SK-N-SH (cell line): ENCODE measurements at regions not wholly inside any gene's neighbourhood (a gene's known extent, or its start where the extent isn't known, plus 50 kb on each side); places are given as distances from the start of the nearest gene placed in this dataset.

Source experiments
- CTCF ChIA-PET: fragments of 300-600, 350-600 bp; formaldehyde crosslinking; extraction: SDS; loops from one replicate; lab custom pipeline; 2021; lab: Yijun Ruan, JAX
- POLR2A ChIA-PET: fragments of 350-600 bp; sonication (Branson Sonifier 250); formaldehyde crosslinking; extraction: SDS; loops from one replicate; lab custom pipeline; 2020; ENCODE audit warnings: antibody characterized with exemption, inconsistent platforms; lab: Yijun Ruan, JAX
- DNase-seq: peaks from one replicate; pipeline ENCODE4 v3.0.0; 2012
- H2AFZ ChIP-seq: fragments of 200-600 bp; sonication (generic); 2 replicates; pipeline ENCODE4 v1.8.1; 2016; ENCODE audit warnings: antibody characterized with exemption, mild to moderate bottlenecking, low read depth
- H3F3A ChIP-seq: fragments of 200-600 bp; sonication (generic); replicated peaks from 2 replicates; pipeline ENCODE3; 2016; ENCODE audit warnings: antibody characterized with exemption, mild to moderate bottlenecking; ENCODE audit not compliant: insufficient read depth
- H3K27ac ChIP-seq, 2 experiments: fragments of 200-500 bp in 1 of 2; fragments of 200-600 bp in 1 of 2; sonication (Bioruptor generic) in 1 of 2; sonication (generic), shearing (Covaris generic) in 1 of 2; 2 replicates each; pipeline versions ENCODE4 v1.5.1 to v1.6.1; 2014 to 2016; ENCODE audit warnings: low read depth in 2 of 2, inconsistent platforms in 1 of 2, low read length in 1 of 2, mild to moderate bottlenecking in 1 of 2, mixed read lengths in 1 of 2
- H3K27me3 ChIP-seq: fragments of 200-600 bp; sonication (generic), shearing (Covaris generic); 2 replicates; pipeline ENCODE4 v1.6.1; 2016; ENCODE audit warnings: mixed run types; ENCODE audit not compliant: insufficient read depth
- H3K36me3 ChIP-seq, 2 experiments: fragments of 200-500 bp in 1 of 2; fragments of 200-600 bp in 1 of 2; sonication (Bioruptor generic) in 1 of 2; sonication (generic) in 1 of 2; replicated peaks in 1 of 2; 2 replicates each; pipeline versions ENCODE3 to v1.5.1; 2014 to 2016; ENCODE audit warnings: low read length in 1 of 2, mild to moderate bottlenecking in 1 of 2; ENCODE audit not compliant: insufficient read depth in 2 of 2, control insufficient read depth in 1 of 2
- H3K4me1 ChIP-seq, 2 experiments: fragments of 200-500 bp in 1 of 2; fragments of 200-600 bp in 1 of 2; sonication (Bioruptor generic) in 1 of 2; sonication (generic), shearing (Covaris generic) in 1 of 2; 2 replicates each; pipeline versions ENCODE4 v1.5.1 to v1.6.1; 2014 to 2016; ENCODE audit warnings: low read depth in 1 of 2, low read length in 1 of 2, mixed run types in 1 of 2; ENCODE audit not compliant: insufficient read depth in 2 of 2, control insufficient read depth in 1 of 2
- H3K4me2 ChIP-seq: fragments of 200-600 bp; sonication (generic), shearing (Covaris generic); 2 replicates; pipeline ENCODE4 v1.6.1; 2017; ENCODE audit warnings: mixed run types
- H3K4me3 ChIP-seq, 2 experiments: fragments of 200-500 bp in 1 of 2; fragments of 200-600 bp in 1 of 2; sonication (Bioruptor generic) in 1 of 2; sonication (generic), shearing (Covaris generic) in 1 of 2; 2 replicates each; pipeline versions ENCODE4 v1.5.1 to v1.8.1; 2014 to 2016; ENCODE audit warnings: low read depth in 2 of 2, inconsistent platforms in 1 of 2, low read length in 1 of 2, mild to moderate bottlenecking in 1 of 2, mixed read lengths in 1 of 2, moderate library complexity in 1 of 2
- H3K79me2 ChIP-seq: fragments of 200-600 bp; sonication (generic); 2 replicates; pipeline ENCODE4 v1.8.1; 2017; ENCODE audit warnings: mild to moderate bottlenecking; ENCODE audit not compliant: insufficient read depth
- H3K9ac ChIP-seq: fragments of 200-600 bp; sonication (generic); 2 replicates; pipeline ENCODE4 v1.6.1; 2017; ENCODE audit warnings: mixed run types
- H3K9me2 ChIP-seq: fragments of 200-600 bp; sonication (generic); 2 replicates; pipeline ENCODE4 v1.6.1; 2017; ENCODE audit warnings: mixed run types
- H3K9me3 ChIP-seq: fragments of 200-600 bp; sonication (generic); 2 replicates; pipeline ENCODE4 v1.6.1; 2017; ENCODE audit warnings: mixed run types, mild to moderate bottlenecking, moderate library complexity
- H4K20me1 ChIP-seq: fragments of 200-600 bp; sonication (generic); 2 replicates; pipeline ENCODE4 v1.6.1; 2017; ENCODE audit warnings: mild to moderate bottlenecking, mixed run types; ENCODE audit not compliant: insufficient read depth
- CHD2 ChIP-seq: fragments of 150-350 bp; IDR thresholded peaks from 2 replicates; pipeline ENCODE4 v1.6.1; 2018; ENCODE audit warnings: low read length; ENCODE audit not compliant: partially characterized antibody
- ELF1 ChIP-seq: IDR thresholded peaks from 2 replicates; pipeline ENCODE4 v1.4.0; 2012
- EZH2phosphoT487 ChIP-seq: fragments of 200-600 bp; sonication (generic); IDR thresholded peaks from 2 replicates; pipeline ENCODE4 v1.6.1; 2017; ENCODE audit warnings: low read depth, mixed run types, mild to moderate bottlenecking, antibody characterized with exemption, moderate library complexity, borderline replicate concordance
- FOSL2 ChIP-seq: IDR thresholded peaks from 2 replicates; pipeline ENCODE4 v1.4.0; 2012; ENCODE audit warnings: low read depth, mild to moderate bottlenecking, moderate library complexity, borderline replicate concordance
- GABPA ChIP-seq: IDR thresholded peaks from 2 replicates; pipeline ENCODE4 v1.4.0; 2012; ENCODE audit warnings: low read depth, mild to moderate bottlenecking
- JUND ChIP-seq: IDR thresholded peaks from 2 replicates; pipeline ENCODE4 v1.4.0; 2012
- MEF2A ChIP-seq: IDR thresholded peaks from 2 replicates; pipeline ENCODE4 v1.4.0; 2012; ENCODE audit warnings: low read depth, borderline replicate concordance
- MXI1 ChIP-seq: IDR thresholded peaks from 2 replicates; pipeline ENCODE4 v1.6.1; 2012; ENCODE audit warnings: mild to moderate bottlenecking, low read depth, low read length, improper control_type of control experiment
- NFIC ChIP-seq: IDR thresholded peaks from 2 replicates; pipeline ENCODE4 v1.4.0; 2012; ENCODE audit warnings: borderline replicate concordance
- NRF1 ChIP-seq: IDR thresholded peaks from 2 replicates; pipeline ENCODE4 v1.6.1; 2012; ENCODE audit warnings: low read depth, mild to moderate bottlenecking, low read length
- RAD21 ChIP-seq: IDR thresholded peaks from 2 replicates; pipeline ENCODE4 v1.6.1; 2012; ENCODE audit warnings: mild to moderate bottlenecking, low read length
- TEAD4 ChIP-seq: IDR thresholded peaks from 2 replicates; pipeline ENCODE4 v1.4.0; 2012; ENCODE audit warnings: mild to moderate bottlenecking, borderline replicate concordance; ENCODE audit not compliant: insufficient read depth
- WGBS: methylation state at CpG from one replicate; pipeline ENCODE4 v1.1.6; 2017; ENCODE audit warnings: low lambda C conversion rate; 5-methylcytosine and 5-hydroxymethylcytosine counted together
- TF ChIP-seq, protein P1 (sequence below): IDR thresholded peaks from 2 replicates; pipeline ENCODE4; 2012
- TF ChIP-seq, protein P2 (sequence below): IDR thresholded peaks from 2 replicates; pipeline ENCODE4 v1.4.0; 2012; ENCODE audit warnings: low read depth
- TF ChIP-seq, protein P3 (sequence below): fragments of 150-350 bp; IDR thresholded peaks from 2 replicates; pipeline ENCODE4 v1.6.1; 2017; ENCODE audit warnings: antibody characterized with exemption, low read length, low read depth, borderline replicate concordance
- TF ChIP-seq, protein P4 (sequence below): IDR thresholded peaks from 2 replicates; pipeline ENCODE4 v1.4.0; 2012; ENCODE audit warnings: low read depth, borderline replicate concordance

DNA sequence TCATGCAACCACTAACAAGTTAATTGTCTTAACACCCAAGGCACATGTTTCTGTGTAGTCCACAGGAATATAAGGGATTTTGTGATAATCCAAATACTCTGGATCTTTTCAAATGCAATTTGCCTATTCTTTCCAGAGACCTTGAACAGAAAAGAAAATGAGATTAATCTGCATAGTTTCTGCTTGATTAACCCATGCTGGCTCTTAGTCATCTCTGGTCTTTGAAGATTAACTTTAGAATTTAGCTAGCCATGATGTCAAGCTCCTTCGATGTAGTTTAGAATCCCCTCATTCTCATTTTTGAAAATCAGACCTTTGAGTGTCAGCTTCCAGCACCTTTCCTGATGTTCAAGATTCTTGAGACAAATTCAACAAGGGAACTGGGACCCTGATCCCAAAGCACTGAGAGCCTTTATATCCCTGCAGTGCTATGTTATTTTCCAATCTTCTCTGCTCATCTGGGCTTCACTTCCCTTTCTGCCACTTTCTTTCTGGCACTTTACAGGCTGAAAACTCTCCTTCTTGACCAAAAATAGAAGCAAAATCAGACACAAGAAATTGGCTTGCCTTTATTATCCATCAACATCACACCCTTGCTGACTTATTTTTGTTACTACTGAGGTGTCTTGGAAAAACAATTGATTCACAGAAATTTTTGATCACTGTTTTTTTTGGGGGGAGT lies 155.5 kb downstream of the PALM2AKAP2 start:
- peaks cover 7% of the 10 kb centered on the region for H3F3A ChIP-seq
- H3K4me1 ChIP-seq: peaks cover 0 to 5% of the 10 kb centered on the region in 2 experiments; a peak in 1 of 4 replicates
- ChIA-PET CTCF (no interaction called here), POLR2A (no interaction called here)
- H3K9me2 ChIP-seq: no peaks in the 10 kb centered on the region
- 43% methylated on average over 1 of the region's 1 CpG for WGBS
- H3K9ac ChIP-seq: no peak overlapping the region
- no peak overlapping the region for H2AFZ ChIP-seq
- peaks cover 0 to 26% of the 10 kb centered on the region in 2 experiments for H3K36me3 ChIP-seq
- TF ChIP-seq NRF1 (no peak), ELF1 (no peak), RAD21 (no peak), MEF2A (no peak), JUND (no peak)
- TF ChIP-seq, protein P1, sequence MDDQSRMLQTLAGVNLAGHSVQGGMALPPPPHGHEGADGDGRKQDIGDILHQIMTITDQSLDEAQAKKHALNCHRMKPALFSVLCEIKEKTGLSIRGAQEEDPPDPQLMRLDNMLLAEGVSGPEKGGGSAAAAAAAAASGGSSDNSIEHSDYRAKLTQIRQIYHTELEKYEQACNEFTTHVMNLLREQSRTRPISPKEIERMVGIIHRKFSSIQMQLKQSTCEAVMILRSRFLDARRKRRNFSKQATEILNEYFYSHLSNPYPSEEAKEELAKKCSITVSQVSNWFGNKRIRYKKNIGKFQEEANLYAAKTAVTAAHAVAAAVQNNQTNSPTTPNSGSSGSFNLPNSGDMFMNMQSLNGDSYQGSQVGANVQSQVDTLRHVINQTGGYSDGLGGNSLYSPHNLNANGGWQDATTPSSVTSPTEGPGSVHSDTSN: no peak
- no peaks in the 10 kb centered on the region for H3K9me3 ChIP-seq
- no peak overlapping the region for H3K4me3 ChIP-seq
- no peaks in the 10 kb centered on the region for H3K27me3 ChIP-seq
- H3K4me2 ChIP-seq: no peak overlapping the region
- no peak for DNase-seq
- H4K20me1 ChIP-seq: no peaks in the 10 kb centered on the region
- H3K79me2 ChIP-seq: no peaks in the 10 kb centered on the region
- H3K27ac ChIP-seq: no peak overlapping the region

DNA sequence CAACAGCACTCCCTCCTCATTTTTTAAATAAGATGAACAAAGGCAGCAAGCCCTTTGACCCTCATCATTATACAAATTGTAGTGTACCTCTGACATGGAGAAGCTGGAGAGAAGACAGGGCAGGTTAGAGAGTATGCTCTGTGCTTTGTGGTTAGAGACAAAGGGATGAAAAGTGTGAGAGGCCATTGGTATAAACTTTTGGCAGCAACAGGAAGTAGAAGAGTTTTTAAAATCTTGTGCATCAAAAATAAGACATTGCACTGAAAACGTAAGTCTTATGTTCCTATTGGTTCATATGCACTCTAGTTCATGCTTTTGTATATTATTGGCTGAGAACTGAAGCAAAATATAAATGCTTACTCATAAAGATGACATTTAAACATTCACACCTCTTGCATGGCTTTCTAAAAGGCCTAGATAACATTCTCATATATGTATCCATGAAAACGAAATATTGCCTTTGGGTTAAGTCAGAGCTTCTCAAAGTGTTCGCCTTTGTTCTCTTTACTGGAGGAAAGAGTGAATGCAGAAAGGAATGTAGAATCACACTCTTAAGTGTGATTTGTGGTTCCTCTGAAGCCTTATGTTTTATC lies 158.0 kb downstream of the PALM2AKAP2 start:
- CTCF ChIA-PET: no interaction called here
- no peaks in the 10 kb centered on the region for H3K9me3 ChIP-seq
- DNase-seq: no peak
- peaks cover 0 to 32% of the 10 kb centered on the region in 2 experiments for H3K36me3 ChIP-seq
- H3F3A ChIP-seq: peaks cover 7% of the 10 kb centered on the region
- no peak overlapping the region for H3K4me2 ChIP-seq
- H3K4me1 ChIP-seq: peaks cover 0 to 5% of the 10 kb centered on the region in 2 experiments; a peak in 1 of 4 replicates
- no peak overlapping the region for H3K4me3 ChIP-seq
- 84% methylated on average over 3 of the region's 3 CpGs for WGBS
- no peaks in the 10 kb centered on the region for H3K27me3 ChIP-seq
- no peaks in the 10 kb centered on the region for H4K20me1 ChIP-seq
- H2AFZ ChIP-seq: no peak overlapping the region
- no peak overlapping the region for H3K9ac ChIP-seq
- no peaks in the 10 kb centered on the region for H3K79me2 ChIP-seq
- no peaks in the 10 kb centered on the region for H3K9me2 ChIP-seq
- POLR2A ChIA-PET: no interaction called here
- H3K27ac ChIP-seq: no peak overlapping the region
- TF ChIP-seq, protein P1: no peak
- TF ChIP-seq, protein P2, sequence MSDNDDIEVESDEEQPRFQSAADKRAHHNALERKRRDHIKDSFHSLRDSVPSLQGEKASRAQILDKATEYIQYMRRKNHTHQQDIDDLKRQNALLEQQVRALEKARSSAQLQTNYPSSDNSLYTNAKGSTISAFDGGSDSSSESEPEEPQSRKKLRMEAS: no peak
- TF ChIP-seq FOSL2 (no peak), TEAD4 (no peak), EZH2phosphoT487 (no peak), GABPA (no peak), CHD2 (no peak), MXI1 (no peak), NFIC (no peak)
- TF ChIP-seq, protein P3, sequence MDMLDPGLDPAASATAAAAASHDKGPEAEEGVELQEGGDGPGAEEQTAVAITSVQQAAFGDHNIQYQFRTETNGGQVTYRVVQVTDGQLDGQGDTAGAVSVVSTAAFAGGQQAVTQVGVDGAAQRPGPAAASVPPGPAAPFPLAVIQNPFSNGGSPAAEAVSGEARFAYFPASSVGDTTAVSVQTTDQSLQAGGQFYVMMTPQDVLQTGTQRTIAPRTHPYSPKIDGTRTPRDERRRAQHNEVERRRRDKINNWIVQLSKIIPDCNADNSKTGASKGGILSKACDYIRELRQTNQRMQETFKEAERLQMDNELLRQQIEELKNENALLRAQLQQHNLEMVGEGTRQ: no peak
- TF ChIP-seq, protein P4, sequence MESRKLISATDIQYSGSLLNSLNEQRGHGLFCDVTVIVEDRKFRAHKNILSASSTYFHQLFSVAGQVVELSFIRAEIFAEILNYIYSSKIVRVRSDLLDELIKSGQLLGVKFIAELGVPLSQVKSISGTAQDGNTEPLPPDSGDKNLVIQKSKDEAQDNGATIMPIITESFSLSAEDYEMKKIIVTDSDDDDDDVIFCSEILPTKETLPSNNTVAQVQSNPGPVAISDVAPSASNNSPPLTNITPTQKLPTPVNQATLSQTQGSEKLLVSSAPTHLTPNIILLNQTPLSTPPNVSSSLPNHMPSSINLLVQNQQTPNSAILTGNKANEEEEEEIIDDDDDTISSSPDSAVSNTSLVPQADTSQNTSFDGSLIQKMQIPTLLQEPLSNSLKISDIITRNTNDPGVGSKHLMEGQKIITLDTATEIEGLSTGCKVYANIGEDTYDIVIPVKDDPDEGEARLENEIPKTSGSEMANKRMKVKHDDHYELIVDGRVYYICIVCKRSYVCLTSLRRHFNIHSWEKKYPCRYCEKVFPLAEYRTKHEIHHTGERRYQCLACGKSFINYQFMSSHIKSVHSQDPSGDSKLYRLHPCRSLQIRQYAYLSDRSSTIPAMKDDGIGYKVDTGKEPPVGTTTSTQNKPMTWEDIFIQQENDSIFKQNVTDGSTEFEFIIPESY: no peak
